ENCODE measurements at regions not wholly inside any gene's neighbourhood (a gene's known extent, or its start where the extent isn't known, plus 50 kb on each side); places are given as distances from the start of the nearest gene placed in this dataset.

DNA sequence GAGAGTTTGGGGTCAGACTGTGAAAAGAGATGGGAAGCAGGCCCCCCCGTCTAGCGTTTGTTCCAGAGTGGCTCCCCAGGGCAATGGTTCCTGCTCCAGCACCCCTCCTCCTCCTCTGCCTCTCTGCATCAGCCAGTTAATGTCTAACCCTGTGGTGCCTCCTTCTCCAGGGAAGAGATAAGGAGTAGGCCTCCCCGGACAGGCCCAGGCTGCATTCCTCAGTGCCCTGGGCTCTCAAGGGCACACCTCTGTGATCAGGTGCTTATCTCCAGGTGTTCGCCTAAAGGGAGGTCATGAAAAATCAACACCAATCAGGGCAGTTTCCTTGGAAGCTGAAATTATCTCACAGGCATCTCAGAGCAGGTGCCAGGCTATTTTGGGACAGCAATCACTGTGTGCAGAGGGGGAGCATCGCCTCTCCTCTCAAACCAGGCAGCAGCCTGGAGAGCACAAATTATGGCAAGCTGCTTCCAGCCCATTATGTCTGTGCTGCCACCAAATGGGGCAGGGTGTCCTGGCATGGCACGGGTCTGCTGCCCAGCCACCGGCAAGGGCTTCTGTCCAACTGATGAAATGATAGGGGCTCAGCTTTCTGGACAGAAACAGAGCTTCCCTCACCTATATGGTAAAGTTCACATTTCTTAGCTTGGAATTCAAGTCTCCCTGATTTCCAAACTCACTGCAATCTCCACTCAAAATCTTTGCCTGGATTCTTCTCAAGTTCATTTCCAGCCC, 255.8 kb upstream of the SLC14A2 start:
- POLR2A ChIA-PET = no interaction called here
- ATAC-seq (no peak), DNase-seq (ENCODE audit: low read depth, low spot score) (no peak)
- BruUV-seq (replicated peaks) = no TSS peak
- H4K20me1 ChIP-seq (ENCODE audit: insufficient read depth) = no peaks in the 10 kb centered on the region
- CTCF ChIA-PET = no interaction called here
- H3K4me2 ChIP-seq (ENCODE audit: low read length) = no peak overlapping the region
- no peaks in the 10 kb centered on the region for H3K4me1 ChIP-seq (ENCODE audit: control insufficient read depth in 1 of 2, insufficient read depth in 2 of 2, low read length in 2 of 2)
- intact Hi-C loops (cut with micrococcal nuclease) = no loop called here
- no peaks in the 10 kb centered on the region for H3K9me3 ChIP-seq (ENCODE audit: control insufficient read depth in 1 of 2, insufficient read depth in 1 of 2, low read depth in 1 of 2, low read length in 2 of 2)
- H3K9ac ChIP-seq (ENCODE audit: low read length) = no peak overlapping the region
- H3K9me2 ChIP-seq (ENCODE audit: insufficient read depth) = no peaks in the 10 kb centered on the region
- H3K27me3 ChIP-seq (ENCODE audit: insufficient read depth, low read length) = no peaks in the 10 kb centered on the region
- no peaks in the 10 kb centered on the region for H3K36me3 ChIP-seq (ENCODE audit: control insufficient read depth in 1 of 2, insufficient read depth in 2 of 2, low read length in 2 of 2)
- RAD21 ChIA-PET (ENCODE audit: low non-redundant PET in 1 of 2, low total read pairs in 2 of 2, uncharacterized antibody in 2 of 2, unreplicated experiment in 2 of 2) = no interaction called here
- H3K79me2 ChIP-seq (ENCODE audit: insufficient read depth, low read length) = no peaks in the 10 kb centered on the region
- H2AFZ ChIP-seq (ENCODE audit: low read depth, low read length, poor library complexity, severe bottlenecking) = no peak overlapping the region
- no peak overlapping the region for H3K27ac ChIP-seq (ENCODE audit: low read depth, low read length)
- no peak overlapping the region for H3K4me3 ChIP-seq (replicated peaks in 1 of 2; ENCODE audit: low read depth in 1 of 2, low read length in 2 of 2)
- TF ChIP-seq ATF3 (IDR thresholded peaks at IDR 0.05) = no peak
- no peak for TF ChIP-seq ZFX (IDR thresholded peaks at IDR 0.05)
- no peak for TF ChIP-seq FOSL1 (IDR thresholded peaks at IDR 0.05; ENCODE audit: low read depth)
- TF ChIP-seq ELF1 (IDR thresholded peaks at IDR 0.05; ENCODE audit: borderline replicate concordance, low read depth) = no peak
- TF ChIP-seq RAD21 (IDR thresholded peaks at IDR 0.05; ENCODE audit: low read depth) = no peak
- TF ChIP-seq POLR2AphosphoS5 (IDR thresholded peaks at IDR 0.05; ENCODE audit: low read depth, low read length) = no peak
- TF ChIP-seq EGR1 (IDR thresholded peaks at IDR 0.05; ENCODE audit: low read depth) = no peak
- no peak for TF ChIP-seq MAX (IDR thresholded peaks at IDR 0.05)
- no peak for TF ChIP-seq TCF7L2 (IDR thresholded peaks at IDR 0.05; ENCODE audit: borderline replicate concordance, extremely low read depth, insufficient read depth, insufficient read length)
- no peak for TF ChIP-seq YY1 (IDR thresholded peaks at IDR 0.05; ENCODE audit: extremely low read depth, insufficient replicate concordance, low read depth, low read length)
- TF ChIP-seq CEBPB (IDR thresholded peaks at IDR 0.05; ENCODE audit: low read depth) = no peak
- TF ChIP-seq ZNF274 (IDR thresholded peaks at IDR 0.05; ENCODE audit: low read depth, low read length) = no peak
- TF ChIP-seq EZH2phosphoT487 (IDR thresholded peaks at IDR 0.05; ENCODE audit: borderline replicate concordance) = no peak
